NCI-H69 (cell line): ENCODE measurements at regions not wholly inside any gene's neighbourhood (a gene's known extent, or its start where the extent isn't known, plus 50 kb on each side); places are given as distances from the start of the nearest gene placed in this dataset.
A peak's percentile ranks its signal among the peaks of the same experiment; 100 is the strongest.

Experiments
- DNase-seq: peaks from one replicate; lab custom pipeline; 2025; lab: John Stamatoyannopoulos, UW

- DNase-seq, result no peak
These were observed 263.4 kb downstream of the AUH start for GRCh38 chr9:91098203-91098850.

GRCh38 chr9:91099436-91099835, 262.3 kb downstream of the AUH start:
- DNase-seq, result no peak

GRCh38 chr9:91100878-91101450, 260.8 kb downstream of the AUH start:
- no peak for DNase-seq

GRCh38 chr9:91101611-91102168, 260.0 kb downstream of the AUH start:
- no peak for DNase-seq

- no peak for DNase-seq
These were observed 259.4 kb downstream of the AUH start for GRCh38 chr9:91102269-91102668.

- no peak for DNase-seq
These were observed 257.8 kb downstream of the AUH start for GRCh38 chr9:91103931-91104330.

- no peak for DNase-seq
These were observed 255.2 kb downstream of the AUH start for GRCh38 chr9:91106415-91107081.

GRCh38 chr9:91111226-91111625, 250.5 kb downstream of the AUH start:
- no peak for DNase-seq

- DNase-seq, result no peak
These were observed 249.8 kb downstream of the AUH start for GRCh38 chr9:91111876-91112275.

GRCh38 chr9:91113016-91113415, 248.7 kb downstream of the AUH start:
- DNase-seq, result no peak

GRCh38 chr9:91114450-91114849, 247.3 kb downstream of the AUH start:
- DNase-seq, result no peak

GRCh38 chr9:91116211-91116610, 245.5 kb downstream of the AUH start:
- no peak for DNase-seq

- no peak for DNase-seq
These were observed 245.0 kb downstream of the AUH start for GRCh38 chr9:91116711-91117110.

- DNase-seq, result no peak
These were observed 244.2 kb downstream of the AUH start for GRCh38 chr9:91117474-91117891.

GRCh38 chr9:91117959-91118703, 243.6 kb downstream of the AUH start:
- DNase-seq, result peak; percentile 54

- DNase-seq, result no peak
These were observed 243.1 kb downstream of the AUH start for GRCh38 chr9:91118704-91119025.

- no peak for DNase-seq
These were observed 242.6 kb downstream of the AUH start for GRCh38 chr9:91119142-91119541.

GRCh38 chr9:91119679-91120078, 242.0 kb downstream of the AUH start:
- DNase-seq, result no peak

- no peak for DNase-seq
These were observed 241.5 kb downstream of the AUH start for GRCh38 chr9:91120200-91120599.

GRCh38 chr9:91122755-91123154, 239.0 kb downstream of the AUH start:
- DNase-seq, result no peak

- no peak for DNase-seq
These were observed 234.8 kb downstream of the AUH start for GRCh38 chr9:91126761-91127445.

GRCh38 chr9:91127653-91128052, 234.1 kb downstream of the AUH start:
- no peak for DNase-seq
